Mammary epithelial cell (primary cell): ENCODE measurements at regions not wholly inside any gene's neighbourhood (a gene's known extent, or its start where the extent isn't known, plus 50 kb on each side); places are given as distances from the start of the nearest gene placed in this dataset.

ENCODE experiments used
- CTCF ChIP-seq, 2 donors: IDR thresholded peaks in 1 of 2; conservative IDR thresholded peaks in 1 of 2; 2 replicates each; pipeline ENCODE4 v1.5.1; 2011 to 2012; ENCODE audit warnings: inconsistent platforms in 2 of 2, low read length in 2 of 2, mild to moderate bottlenecking in 2 of 2, control low read depth in 1 of 2, low read depth in 1 of 2; ENCODE audit not compliant: insufficient read depth in 1 of 2; ENCODE audit errors: extremely low read depth in 1 of 2
- EZH2 ChIP-seq: IDR thresholded peaks from 2 replicates; pipeline ENCODE4 v1.6.1; 2012; ENCODE audit warnings: low read length, inconsistent platforms, borderline replicate concordance

GRCh38 chr16:64109241-64109640 lies 1012.6 kb downstream of the CDH11 start:
- TF ChIP-seq EZH2 (no peak), CTCF (conservative IDR thresholded peaks at IDR 0.05 in 1 of 2, IDR thresholded peaks at IDR 0.05 in 1 of 2; ENCODE audit: extremely low read depth in 1 of 2, insufficient read depth in 1 of 2, low read depth in 1 of 2, low read length in 2 of 2) (no peak)
